GM12872 (cell line): ENCODE measurements at regions not wholly inside any gene's neighbourhood (a gene's known extent, or its start where the extent isn't known, plus 50 kb on each side); places are given as distances from the start of the nearest gene placed in this dataset.

Source experiments
- TF ChIP-seq, protein P1 (sequence below): IDR thresholded peaks from 3 replicates; pipeline ENCODE4 v1.5.1; 2011; ENCODE audit warnings: low read depth, mild to moderate bottlenecking, low read length, moderate library complexity; ENCODE audit not compliant: insufficient read depth

DNA sequence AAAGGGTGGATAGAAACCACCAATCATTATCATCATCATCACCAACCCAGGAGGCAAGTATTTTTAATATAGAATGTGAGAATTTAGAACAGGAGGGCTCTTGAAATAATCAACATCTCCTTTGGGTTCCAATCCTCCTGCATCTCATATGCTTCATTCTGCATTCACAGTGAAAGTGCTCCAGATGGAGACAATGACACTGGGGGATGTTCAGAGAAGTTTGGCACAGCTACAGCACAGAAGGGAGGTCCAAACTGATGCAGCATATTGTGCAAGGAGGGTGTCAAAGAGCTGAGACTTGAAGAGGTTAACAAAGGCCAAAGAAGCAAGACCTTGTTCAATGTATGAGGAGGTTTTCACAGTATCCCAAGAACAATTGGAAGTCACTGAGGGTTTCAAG is 767.1 kb downstream of the NTRK3 start:
- TF ChIP-seq, protein P1, sequence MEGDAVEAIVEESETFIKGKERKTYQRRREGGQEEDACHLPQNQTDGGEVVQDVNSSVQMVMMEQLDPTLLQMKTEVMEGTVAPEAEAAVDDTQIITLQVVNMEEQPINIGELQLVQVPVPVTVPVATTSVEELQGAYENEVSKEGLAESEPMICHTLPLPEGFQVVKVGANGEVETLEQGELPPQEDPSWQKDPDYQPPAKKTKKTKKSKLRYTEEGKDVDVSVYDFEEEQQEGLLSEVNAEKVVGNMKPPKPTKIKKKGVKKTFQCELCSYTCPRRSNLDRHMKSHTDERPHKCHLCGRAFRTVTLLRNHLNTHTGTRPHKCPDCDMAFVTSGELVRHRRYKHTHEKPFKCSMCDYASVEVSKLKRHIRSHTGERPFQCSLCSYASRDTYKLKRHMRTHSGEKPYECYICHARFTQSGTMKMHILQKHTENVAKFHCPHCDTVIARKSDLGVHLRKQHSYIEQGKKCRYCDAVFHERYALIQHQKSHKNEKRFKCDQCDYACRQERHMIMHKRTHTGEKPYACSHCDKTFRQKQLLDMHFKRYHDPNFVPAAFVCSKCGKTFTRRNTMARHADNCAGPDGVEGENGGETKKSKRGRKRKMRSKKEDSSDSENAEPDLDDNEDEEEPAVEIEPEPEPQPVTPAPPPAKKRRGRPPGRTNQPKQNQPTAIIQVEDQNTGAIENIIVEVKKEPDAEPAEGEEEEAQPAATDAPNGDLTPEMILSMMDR = no peak

DNA sequence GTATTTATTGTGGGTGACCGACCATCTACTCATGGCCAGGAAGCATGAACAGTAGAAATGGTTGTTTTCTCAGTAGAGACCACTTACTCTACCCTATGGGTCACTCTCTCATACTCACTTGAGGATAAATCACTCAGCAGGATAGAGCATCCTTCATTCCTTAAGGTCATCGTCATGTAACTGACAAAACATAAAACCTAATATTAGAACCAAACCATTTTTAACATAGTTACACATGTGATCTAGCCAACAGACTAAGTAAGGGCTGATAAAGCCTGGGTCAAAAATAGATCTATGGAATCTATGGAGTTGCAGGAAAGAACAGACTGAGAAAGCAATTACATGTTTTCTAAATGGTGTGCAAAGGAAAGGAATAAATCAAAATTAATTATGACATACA is 769.1 kb downstream of the NTRK3 start:
- TF ChIP-seq, protein P1 = no peak

DNA sequence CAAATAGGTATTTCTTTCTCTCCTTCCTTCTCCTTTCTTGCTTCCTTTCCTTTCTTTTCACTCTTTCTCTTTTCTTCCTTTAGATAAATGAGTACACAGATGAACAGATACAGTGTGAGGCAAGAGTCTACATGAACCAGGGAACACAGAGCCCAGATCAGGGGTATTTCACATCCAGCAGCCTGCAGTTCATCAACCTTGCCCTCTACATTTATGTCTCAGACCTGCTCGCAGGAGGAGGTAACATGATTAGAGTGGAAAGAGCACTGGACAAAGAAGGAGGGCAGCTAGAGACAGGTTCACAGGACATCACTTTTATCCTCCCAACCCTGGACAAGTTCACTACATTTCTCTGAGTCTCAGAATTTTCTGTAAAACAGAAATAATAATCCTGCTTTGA is 773.1 kb downstream of the NTRK3 start:
- TF ChIP-seq, protein P1 = no peak

DNA sequence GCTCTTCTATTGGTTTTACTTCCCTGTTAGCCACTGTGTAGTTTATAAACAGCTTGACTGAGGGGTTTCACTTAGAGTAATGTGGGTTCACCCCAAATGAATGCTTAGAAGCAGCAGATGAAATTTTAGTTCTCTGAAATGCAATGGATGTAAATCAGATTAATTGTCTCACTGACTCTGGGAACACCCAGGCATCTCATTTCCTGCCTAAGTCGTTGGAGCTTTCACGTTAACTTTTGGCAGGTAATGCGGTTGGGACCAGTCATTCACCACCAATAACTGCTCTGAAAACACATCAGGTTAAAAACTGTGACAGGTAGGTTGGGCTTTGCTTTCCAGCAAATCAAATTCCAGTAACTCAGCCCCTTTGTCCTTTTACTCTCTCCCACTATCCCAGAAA is 775.4 kb downstream of the NTRK3 start:
- TF ChIP-seq, protein P1 = no peak

DNA sequence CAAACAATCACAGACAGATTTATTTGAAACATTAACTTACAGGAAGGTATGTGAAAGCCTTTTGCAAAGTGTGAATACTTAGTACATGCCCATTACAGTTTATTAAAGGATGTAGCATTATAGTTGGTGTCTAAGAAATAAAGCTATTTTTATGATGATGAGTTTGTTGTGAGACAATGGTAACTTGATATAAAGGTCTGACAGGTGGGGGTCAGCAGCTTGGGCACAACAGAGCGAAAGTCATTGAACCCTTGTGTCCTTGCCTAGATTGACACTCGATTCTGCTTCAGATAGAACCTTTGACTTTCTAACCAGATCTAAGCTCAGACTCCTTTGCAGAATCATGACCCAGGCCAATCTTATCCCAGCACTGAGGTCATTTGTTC is 777.9 kb downstream of the NTRK3 start:
- TF ChIP-seq, protein P1 = no peak

DNA sequence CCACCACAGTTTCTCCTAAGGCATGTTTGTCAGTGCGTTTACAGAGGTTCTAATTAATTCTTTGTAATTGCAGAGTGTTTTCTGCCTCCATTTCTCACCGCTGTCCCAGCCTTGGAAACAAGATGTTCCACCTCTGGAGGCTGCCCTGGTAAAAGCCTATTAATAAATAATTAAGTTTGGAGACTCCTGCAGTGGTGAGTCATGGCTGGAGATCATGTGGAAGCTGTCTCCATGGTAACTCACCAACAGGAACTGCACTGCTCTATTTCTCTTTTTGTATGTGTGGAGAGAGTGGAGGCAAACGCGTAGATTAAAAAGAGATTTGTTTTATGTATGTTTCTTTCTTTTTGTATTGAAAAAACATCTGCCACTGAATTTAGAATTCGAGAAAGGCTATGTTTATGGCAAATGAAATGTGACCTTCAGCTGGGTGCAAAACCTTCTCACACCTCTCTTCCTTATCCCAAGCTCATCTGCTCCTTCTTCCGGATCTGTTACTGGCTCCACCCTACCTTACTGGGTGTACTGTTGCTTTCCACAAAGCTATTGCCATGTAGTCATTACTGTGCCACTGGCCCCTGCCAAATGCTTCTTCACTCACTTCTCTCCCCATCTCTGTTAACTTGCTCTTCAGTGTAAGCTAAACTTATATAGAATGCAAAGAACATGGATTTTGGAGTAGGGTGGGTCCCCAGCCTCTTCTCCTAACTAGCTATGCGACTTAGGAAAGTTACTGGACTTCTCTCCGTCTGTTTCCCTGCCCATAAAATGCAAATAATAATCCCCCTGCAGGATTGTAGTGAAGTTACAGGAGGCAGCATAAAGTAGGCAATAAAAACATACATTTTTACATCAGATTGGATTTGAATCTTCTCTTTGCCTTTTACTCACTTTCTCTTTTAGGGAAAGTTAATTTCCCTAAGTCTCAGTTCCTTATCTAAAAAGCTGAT is 778.5 kb downstream of the NTRK3 start:
- TF ChIP-seq, protein P1 = no peak

DNA sequence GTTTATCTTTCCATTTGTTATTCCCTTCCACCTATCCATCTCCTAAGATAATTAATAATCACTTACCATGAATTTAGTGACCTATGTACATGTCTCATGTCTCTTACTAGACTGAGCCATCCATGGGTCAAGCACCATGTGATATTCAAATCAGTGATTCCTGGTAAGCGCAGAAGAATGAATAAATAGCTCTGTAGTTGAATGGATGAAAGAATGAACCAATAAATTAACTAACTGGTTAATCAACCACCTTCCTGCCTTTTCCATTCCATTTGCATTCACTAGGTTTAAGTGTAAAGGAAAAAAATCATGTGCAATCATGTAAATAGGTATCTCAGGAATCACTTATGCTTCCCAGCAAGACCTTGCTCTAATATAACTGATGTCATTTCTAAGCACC is 779.5 kb downstream of the NTRK3 start:
- TF ChIP-seq, protein P1 = no peak
